Islet precursor cell (in vitro differentiated cells): ENCODE measurements at regions not wholly inside any gene's neighbourhood (a gene's known extent, or its start where the extent isn't known, plus 50 kb on each side); places are given as distances from the start of the nearest gene placed in this dataset.
A peak's percentile ranks its signal among the peaks of the same experiment; 100 is the strongest.
"Not testable (repeated sequence)": the region's sequence is repeated elsewhere in the genome, so short reads cannot be mapped to it uniquely, and the experiment has no call there.

Experiments used
- DNase-seq: peaks from one replicate; pipeline ENCODE4 v3.0.0-alpha.2; 2018

DNA sequence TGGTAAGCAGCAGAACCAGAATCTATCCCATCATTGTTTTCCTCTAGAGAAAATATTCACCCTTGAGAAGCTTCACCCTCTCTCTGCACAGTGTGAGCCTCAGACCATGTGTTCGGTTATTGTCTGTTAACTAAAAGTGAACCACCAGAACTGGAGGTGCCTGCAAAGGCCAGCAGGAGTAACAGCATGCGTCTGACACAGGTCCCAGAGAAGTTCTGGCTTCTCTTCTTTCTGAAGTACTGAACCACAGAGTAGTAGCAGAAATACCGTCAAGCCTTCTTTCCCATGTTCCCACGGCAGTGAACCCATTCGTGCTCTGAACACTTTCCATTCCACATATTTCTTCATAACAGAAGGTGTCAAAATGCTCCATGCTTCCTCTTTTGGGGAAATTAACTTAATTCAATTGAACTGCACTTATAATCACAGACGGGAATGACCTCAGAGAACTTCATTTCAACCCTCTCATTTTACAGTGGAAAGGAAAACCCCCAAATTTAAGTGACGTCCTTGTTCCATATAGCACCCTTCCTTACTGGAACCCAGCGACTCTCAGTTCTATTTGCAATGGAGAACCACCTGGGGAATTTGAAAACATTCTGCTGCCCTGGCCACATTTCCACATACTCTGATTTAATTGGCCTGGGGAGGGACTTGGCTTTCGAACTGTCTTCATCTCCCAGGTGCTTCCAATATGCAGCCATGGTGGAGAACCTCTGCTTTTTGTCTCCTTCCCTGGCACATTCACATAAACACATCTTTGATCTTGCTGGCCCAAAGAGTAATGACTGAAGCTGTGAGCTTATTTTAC, 519.1 kb downstream of the RNF144A start:
- DNase-seq: no peak

- no peak for DNase-seq
Measured at GRCh38 chr2:7437141-7437540, 519.9 kb downstream of the RNF144A start.

DNA sequence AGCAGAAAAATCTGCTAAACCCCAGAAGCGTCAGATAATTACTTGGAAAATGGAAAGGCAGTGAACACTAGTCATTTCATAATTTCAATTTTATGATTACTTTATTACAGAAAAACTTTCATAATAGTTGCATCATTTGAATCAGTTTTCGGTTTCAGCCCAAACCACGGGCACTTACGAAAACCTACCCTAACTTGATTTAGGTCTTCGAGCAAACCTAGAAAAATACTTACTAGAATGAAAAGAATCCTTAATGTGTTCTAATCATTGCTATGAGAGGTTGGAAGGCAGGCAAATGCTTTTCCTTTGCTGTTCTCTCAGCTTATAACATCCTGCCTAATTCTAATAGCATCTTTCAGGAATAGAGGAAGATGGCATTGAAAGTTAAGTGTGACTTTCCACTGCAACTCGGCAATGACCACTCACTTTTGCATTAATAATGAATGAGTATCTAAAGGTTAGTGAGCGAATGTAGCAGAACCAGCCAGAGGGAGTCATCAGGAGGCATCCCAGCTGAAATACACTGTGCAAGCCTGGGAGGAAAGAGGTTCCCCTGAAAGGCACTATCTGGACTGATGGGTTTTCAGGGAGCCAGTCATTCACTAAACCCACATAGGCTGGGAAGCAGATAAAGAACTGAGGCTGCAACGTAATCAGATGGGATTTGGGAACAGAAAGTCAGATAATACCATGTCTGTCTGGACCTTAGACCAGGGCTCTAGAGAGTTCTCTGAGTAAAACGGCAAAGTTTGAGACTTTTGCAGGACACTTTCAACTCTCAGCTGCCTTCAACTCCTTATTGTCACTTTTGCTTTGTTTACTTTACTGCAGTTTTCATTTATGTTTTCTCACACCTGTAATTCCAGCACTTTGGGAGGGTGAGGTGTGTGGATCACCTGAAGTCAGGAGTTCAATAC, 520.8 kb downstream of the RNF144A start:
- no peak for DNase-seq

DNA sequence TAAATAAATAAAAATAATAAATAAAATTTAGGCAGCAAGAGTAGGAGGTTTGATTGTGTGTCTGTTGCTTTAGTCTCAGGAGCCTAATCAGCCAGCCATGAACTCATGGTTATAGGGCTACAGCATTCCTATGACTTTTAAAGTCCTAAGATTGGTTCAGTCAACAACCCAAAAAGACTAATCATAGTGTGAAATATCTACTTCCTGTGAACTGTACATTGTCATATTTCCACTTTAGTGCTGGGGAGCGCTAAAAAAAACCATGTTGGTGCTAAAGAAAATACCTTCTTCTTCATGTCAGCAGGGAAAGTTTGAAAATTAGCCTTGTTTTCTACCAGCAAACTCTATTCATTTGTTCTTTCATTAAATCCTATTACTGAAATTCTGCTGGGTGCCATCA, 521.6 kb downstream of the RNF144A start:
- no peak for DNase-seq

DNA sequence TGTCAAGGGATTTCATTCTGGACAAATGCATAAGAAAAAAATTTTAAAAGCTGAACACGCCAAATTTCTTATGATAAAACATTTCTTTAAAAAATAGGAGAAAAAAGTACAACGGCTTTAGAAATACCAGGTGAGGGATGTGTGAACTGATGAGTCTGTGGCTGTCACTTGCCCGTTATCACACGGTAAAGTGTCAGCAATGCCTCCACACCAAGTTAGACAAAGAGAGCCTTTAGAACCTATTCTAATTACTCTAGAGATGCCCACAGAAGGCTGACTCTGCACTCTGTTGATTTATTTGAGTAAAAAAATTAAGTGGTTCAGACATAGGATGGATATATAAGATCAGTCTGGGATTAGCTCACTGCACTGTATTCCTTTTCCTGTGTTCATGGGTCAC, 523.8 kb downstream of the RNF144A start:
- no peak for DNase-seq

- DNase-seq: not testable (repeated sequence)
Measured at GRCh38 chr2:7441841-7442240, 524.6 kb downstream of the RNF144A start.

DNA sequence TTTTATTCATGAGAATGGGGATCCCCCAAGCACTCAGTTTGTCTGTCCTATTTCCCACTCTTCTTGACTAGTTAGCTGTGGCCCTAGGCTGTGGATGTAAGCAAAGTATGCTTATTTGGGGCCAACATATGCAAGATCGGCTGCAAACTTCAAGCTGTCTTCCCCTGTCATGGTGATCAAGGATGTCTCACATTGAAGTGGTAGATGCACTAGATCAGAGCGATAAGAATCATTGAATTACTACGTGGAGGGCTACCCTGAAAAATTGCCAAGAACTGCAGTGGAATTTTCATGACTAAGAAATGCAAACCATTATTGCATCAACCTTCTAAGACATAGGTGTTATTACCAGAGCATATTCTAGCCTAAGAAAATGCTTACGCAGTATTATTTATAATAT, 527.4 kb downstream of the RNF144A start:
- DNase-seq: no peak

DNA sequence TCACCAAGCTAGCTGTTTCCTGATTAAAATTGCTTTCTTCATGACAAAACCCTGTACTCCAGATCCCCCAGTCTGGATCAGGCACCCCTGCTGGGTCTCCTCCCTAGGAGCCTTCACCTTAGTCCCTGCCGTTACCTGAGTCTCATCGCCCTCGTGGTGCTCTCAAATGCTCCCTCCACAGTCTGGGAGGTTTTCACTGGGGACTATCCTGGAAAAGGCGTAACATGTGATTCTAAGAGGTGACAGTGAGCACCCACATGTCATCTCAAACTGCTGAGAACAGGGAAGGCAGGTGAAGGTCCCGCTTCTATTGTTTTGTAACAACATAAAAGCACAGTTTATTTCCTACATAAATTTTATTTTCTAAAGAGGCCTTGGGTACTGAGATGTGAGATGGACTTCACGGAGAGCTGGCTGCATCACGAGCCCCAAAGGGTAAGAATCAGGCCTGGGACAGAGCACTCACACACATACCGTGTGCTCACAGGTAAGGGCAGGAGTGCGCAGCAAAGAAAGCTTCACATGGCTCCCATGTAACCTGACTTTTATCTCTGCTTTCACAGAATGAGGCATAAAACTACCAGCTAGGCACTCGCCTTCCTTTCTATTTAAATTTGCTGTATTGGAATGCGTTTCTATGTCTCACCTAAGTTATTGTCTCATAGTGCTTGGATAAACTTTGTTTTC, 531.5 kb downstream of the RNF144A start:
- DNase-seq: no peak

DNA sequence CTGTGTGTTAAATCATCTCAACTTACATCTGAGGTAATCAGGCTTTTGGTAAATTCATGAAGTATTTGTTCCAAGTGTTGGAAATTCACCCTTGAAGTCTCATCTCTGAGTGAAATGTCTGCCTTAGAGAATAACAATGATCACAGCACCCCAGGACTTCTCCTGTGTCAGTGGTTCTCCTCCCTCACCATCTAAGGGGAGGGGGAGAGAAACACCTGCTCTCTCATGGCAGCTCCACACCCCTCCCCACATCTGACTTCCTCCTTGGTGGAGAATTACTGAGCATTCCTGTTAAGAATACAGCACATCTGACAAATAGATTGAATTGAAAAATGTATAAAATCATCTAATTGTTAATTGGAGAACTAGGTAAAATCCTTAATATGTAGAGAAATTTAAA, 532.1 kb downstream of the RNF144A start:
- no peak for DNase-seq

GRCh38 chr2:7450188-7450832, 533.1 kb downstream of the RNF144A start:
- no peak for DNase-seq

DNA sequence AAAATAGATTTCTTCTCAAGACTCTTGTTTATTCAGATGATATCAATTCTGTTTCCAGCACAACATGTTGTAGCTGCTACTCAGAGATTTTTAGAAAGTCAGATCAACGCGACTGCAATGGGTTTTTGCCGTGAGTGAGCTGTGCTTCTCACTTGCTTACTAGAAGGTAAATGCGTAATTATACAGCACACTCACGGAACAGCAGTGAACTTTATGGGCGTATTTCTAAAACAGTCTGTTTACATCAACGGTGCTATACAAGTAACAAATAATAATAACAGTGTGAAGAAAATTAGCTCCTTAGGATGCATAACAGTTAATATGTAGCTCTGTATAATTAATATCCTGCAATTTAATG, 533.6 kb downstream of the RNF144A start:
- DNase-seq: no peak

DNA sequence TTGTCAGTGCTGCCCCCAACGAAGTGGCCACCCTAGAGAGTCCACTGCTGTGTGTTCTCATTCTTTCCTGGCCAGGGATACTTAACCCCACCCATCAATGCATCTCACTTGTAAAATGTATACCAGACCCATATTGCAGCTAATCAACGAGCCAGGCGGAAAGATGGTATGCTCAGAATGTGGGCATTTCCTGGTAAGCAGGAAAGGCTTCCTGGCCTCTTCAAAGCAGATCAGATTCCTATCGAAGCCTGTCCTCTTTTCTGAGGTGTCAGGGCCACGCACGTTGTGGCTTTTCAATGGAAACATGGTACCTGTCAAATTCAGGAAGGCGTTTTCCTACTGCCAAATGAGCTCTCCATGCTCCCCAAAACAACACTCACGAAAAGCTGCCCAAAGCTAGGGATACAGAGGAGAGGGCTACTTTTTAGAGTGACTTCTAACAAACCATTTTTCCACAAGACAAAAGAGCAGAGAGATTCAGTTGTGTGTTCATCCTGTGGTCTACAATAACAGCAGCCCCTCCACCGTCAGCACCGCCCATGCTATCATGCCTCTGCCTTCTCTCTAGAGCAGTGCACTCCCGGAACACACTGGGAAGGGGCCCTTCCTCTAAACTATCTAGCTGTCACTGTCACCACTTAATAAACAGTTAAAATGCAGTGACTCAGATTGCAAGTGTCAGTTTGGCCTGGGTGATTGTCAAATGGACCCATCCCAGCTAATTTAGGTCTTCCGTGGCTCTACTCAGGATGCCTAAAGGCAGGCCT, 535.1 kb downstream of the RNF144A start:
- DNase-seq: peak; percentile 68

- DNase-seq: no peak
Measured at GRCh38 chr2:7454592-7454991, 537.4 kb downstream of the RNF144A start.

DNA sequence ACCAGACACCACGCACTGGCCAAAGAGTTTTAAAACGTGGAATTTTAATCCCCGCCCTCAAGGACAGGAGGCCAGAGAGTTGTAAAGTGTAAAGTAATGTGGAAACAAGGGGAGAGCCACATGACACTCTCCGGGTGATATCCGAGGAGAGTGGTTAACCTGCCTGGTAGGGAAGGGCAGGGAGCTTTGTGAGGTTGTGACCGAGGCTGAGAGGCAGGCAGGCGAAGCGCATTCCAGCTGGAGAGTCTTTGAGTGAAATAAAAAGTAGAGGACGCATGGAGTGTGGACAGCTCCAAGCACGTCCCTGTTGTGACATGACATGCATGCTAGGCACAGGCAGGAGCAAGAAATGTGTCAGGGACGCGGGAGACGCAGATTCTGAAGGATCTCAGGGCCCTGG, 539.5 kb downstream of the RNF144A start:
- DNase-seq: no peak

DNA sequence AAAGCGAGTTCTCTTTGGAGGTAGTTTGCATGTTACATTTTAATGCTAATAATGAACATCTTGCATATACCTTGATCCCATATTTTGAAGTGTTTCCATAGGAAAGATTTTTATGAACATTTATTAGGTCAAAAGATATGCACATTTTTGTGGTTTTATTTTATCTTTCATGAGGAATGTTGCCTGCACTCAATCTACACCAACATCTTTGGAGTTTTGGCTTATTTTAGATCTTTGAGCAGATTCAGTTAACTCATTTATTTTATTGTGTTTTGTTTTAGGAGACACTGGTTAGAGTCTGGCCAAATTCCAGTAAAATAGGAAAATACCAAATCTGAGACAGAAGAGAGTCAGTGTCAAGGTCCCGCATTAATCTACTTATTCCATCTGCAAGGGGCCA, 540.9 kb downstream of the RNF144A start:
- no peak for DNase-seq

- no peak for DNase-seq
Measured at GRCh38 chr2:7467782-7468447, 550.7 kb downstream of the RNF144A start.

- no peak for DNase-seq
Measured at GRCh38 chr2:7468448-7468828, 551.2 kb downstream of the RNF144A start.

- DNase-seq: no peak
Measured at GRCh38 chr2:7468955-7469354, 551.7 kb downstream of the RNF144A start.

DNA sequence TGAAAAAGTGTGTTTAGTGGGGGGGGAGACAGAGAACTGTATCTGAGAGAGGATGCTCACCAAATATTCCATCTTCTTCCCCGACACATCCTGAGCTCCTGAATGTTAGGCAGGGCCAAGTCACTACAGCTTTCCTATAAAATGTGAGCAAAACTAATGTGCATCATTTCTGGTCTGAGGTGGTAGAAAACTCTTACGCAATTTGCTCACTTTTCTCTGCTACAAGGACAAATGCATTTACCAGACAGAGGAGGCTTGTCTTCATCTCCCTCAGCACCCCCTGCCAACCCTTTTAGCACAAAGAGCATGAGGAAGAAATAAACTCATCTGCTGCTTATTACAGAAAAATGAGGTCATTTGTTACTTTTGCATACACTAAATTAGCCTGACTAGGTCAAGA, 554.0 kb downstream of the RNF144A start:
- DNase-seq: no peak

- DNase-seq: no peak
Measured at GRCh38 chr2:7472465-7472864, 555.3 kb downstream of the RNF144A start.

GRCh38 chr2:7473135-7473771, 556.0 kb downstream of the RNF144A start:
- no peak for DNase-seq
